ENCODE measurements at regions not wholly inside any gene's neighbourhood (a gene's known extent, or its start where the extent isn't known, plus 50 kb on each side); places are given as distances from the start of the nearest gene placed in this dataset.

DNA sequence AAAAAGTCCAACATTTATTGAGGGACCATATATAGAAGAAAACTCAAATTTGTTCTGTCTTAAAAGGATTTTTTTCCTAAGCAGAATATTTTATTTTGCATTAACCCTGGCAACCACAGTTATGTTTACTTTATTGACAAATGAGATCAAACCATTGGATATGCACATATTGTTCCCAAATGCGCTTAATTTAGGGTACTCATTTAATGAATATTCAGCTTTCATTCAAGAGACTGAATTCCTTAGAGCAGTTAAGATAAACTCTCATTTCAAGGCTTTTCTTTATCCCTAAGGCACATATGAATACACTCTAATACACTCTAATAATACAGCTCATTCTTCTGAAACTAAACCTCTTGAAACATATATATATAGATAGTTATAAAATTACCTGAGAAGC is 150.2 kb downstream of the HMHB1 start:
- no peak overlapping the region for H3K4me3 ChIP-seq (replicated peaks; ENCODE audit: low read depth, low read length)
- TF ChIP-seq, protein P1, sequence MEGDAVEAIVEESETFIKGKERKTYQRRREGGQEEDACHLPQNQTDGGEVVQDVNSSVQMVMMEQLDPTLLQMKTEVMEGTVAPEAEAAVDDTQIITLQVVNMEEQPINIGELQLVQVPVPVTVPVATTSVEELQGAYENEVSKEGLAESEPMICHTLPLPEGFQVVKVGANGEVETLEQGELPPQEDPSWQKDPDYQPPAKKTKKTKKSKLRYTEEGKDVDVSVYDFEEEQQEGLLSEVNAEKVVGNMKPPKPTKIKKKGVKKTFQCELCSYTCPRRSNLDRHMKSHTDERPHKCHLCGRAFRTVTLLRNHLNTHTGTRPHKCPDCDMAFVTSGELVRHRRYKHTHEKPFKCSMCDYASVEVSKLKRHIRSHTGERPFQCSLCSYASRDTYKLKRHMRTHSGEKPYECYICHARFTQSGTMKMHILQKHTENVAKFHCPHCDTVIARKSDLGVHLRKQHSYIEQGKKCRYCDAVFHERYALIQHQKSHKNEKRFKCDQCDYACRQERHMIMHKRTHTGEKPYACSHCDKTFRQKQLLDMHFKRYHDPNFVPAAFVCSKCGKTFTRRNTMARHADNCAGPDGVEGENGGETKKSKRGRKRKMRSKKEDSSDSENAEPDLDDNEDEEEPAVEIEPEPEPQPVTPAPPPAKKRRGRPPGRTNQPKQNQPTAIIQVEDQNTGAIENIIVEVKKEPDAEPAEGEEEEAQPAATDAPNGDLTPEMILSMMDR (IDR thresholded peaks at IDR 0.05; ENCODE audit: low read depth, low read length, missing control alignments) = no peak
- no peak for DNase-seq (ENCODE audit: extremely low read depth, low read depth)

- no peak for DNase-seq (ENCODE audit: extremely low read depth, low read depth)
- H3K4me3 ChIP-seq (replicated peaks; ENCODE audit: low read depth, low read length) = no peak overlapping the region
- TF ChIP-seq, protein P1 (IDR thresholded peaks at IDR 0.05; ENCODE audit: low read depth, low read length, missing control alignments) = no peak
Observed at GRCh38 chr5:143964919-143965318, 153.0 kb downstream of the HMHB1 start.

DNA sequence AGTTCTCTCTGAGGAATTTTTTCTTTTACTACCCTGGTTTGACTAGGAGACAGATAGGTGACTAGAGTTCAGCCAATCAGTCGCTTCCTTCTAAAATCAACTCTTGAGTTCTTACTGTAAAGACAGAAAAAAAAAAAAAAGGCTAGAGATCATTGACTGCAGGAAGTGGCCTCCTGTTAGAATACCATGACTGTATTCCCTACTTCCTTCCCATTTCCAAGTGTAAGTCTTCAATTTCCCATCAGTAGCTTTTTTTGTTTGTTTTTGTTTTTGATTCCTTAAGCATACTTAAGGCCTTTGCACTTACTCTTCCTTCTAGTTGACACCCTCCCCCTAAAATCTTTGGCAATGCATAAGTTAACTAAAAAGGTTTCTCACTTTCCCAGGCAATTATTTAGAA is 154.3 kb downstream of the HMHB1 start:
- no peak for DNase-seq (ENCODE audit: extremely low read depth, low read depth)
- TF ChIP-seq, protein P1 (IDR thresholded peaks at IDR 0.05; ENCODE audit: low read depth, low read length, missing control alignments) = no peak
- no peak overlapping the region for H3K4me3 ChIP-seq (replicated peaks; ENCODE audit: low read depth, low read length)

DNA sequence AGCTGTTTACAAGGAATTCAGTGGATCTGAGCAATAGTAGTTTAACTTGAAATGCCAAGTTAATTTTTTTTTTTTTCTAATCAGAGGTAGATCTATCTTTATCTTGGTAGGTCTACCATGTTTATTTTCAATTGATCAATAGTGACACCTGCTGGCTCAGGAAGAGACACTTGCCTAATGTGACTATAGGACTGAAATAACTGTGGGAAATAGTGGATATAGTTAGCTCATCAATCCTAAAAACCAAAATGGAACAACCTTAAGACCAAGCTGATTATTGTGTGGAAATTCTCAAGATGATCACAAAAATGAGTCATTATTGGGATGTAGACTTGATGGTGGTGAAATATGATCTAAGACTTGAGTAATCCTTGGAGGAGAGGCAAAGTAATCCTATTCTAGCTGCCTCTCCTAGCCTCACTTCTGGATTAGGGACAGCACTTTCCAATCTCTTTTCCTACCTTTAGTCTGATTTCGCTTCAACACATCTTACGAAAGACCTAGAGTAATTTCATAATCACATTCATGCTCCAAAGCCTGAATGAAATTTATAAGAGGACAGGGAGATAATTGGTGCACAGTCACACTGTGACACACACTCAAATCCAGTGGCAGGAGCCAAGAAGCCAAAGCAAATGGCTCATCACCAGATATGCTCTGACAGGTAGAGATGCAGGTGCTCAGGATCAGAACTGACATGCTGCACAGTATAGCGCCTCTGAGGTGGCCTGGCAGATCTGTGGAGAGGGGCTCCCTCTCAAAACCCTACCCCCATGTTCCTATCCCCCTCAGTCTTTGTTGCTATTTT is 156.3 kb downstream of the HMHB1 start:
- no peak overlapping the region for H3K4me3 ChIP-seq (replicated peaks; ENCODE audit: low read depth, low read length)
- DNase-seq (ENCODE audit: extremely low read depth, low read depth) = peak; percentile 27
- TF ChIP-seq, protein P1 (IDR thresholded peaks at IDR 0.05; ENCODE audit: low read depth, low read length, missing control alignments) = peak; percentile 50

GRCh38 chr5:143970159-143970558 is 158.2 kb downstream of the HMHB1 start:
- DNase-seq (ENCODE audit: extremely low read depth, low read depth) = no peak
- TF ChIP-seq, protein P1 (IDR thresholded peaks at IDR 0.05; ENCODE audit: low read depth, low read length, missing control alignments) = no peak
- H3K4me3 ChIP-seq (replicated peaks; ENCODE audit: low read depth, low read length) = no peak overlapping the region

DNA sequence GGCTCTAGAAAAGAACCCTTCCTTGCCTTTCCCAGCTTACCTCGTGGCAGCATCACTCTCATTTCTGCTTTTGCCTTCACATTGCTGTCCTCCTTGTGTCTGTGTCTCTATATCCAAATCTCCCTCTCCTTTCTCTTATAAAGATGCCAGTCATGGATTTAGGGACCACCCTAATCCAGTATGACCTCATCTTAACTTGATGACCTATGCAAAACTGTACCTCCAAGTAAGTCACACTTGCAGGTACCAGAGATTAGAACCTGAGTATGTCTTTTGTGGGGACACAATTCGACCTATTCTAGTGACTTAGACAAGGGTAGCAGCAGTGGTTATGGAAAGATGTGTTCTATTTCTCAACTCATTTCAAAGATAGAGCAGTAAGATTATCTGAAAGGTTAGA is 160.1 kb downstream of the HMHB1 start:
- DNase-seq (ENCODE audit: extremely low read depth, low read depth) = no peak
- H3K4me3 ChIP-seq (replicated peaks; ENCODE audit: low read depth, low read length) = no peak overlapping the region

More for the DNA sequence above, 160.1 kb downstream of the HMHB1 start:
- TF ChIP-seq, protein P1 (IDR thresholded peaks at IDR 0.05; ENCODE audit: low read depth, low read length, missing control alignments) = no peak
